ENCODE measurements at regions not wholly inside any gene's neighbourhood (a gene's known extent, or its start where the extent isn't known, plus 50 kb on each side); places are given as distances from the start of the nearest gene placed in this dataset.

- peak in 3 of 9 donors; percentile 43 to 80 (median 62) for DNase-seq (ENCODE audit: low read depth in 6 of 9, low spot score in 9 of 9)
- peaks cover 0 to 28% of the 10 kb centered on the region in 2 donors for H3K27me3 ChIP-seq (ENCODE audit: control insufficient read depth in 2 of 2, insufficient read depth in 1 of 2, low read length in 1 of 2)
- WGBS = 84% methylated on average over 10 of the region's 10 CpGs
Observed at GRCh38 chr22:44592126-44592823, 94.2 kb upstream of the RTL6 start.

GRCh38 chr22:44591146-44591790 lies 93.2 kb upstream of the RTL6 start:
- Histone ChIP-seq H3K36me3 (ENCODE audit: control insufficient read depth in 2 of 2, insufficient read depth in 2 of 2, low read length in 1 of 2) (no peaks in the 10 kb centered on the region), H3K4me1 (ENCODE audit: control insufficient read depth in 2 of 2, insufficient read depth in 2 of 2, low read length in 2 of 2) (peaks cover 0 to 62% of the 10 kb centered on the region in 2 donors), H3K27me3 (ENCODE audit: control insufficient read depth in 2 of 2, insufficient read depth in 1 of 2, low read length in 1 of 2) (peaks cover 0 to 28% of the 10 kb centered on the region in 2 donors), H3K27ac (ENCODE audit: low read depth in 1 of 2, low read length in 1 of 2) (peak overlapping the region in 1 of 2 donors; percentile 12), H3K9me3 (ENCODE audit: control insufficient read depth in 2 of 2, insufficient read depth in 1 of 2, low read length in 1 of 2) (peaks cover 0 to 9% of the 10 kb centered on the region in 2 donors), H3K4me3 (ENCODE audit: low read length in 2 of 2) (no peak overlapping the region)
- no peak for DNase-seq (ENCODE audit: low read depth in 6 of 9, low spot score in 9 of 9)
- 96% methylated on average over 19 of the region's 19 CpGs for WGBS

More at GRCh38 chr22:44592126-44592823, 94.2 kb upstream of the RTL6 start:
- H3K9me3 ChIP-seq (ENCODE audit: control insufficient read depth in 2 of 2, insufficient read depth in 1 of 2, low read length in 1 of 2) = peaks cover 0 to 9% of the 10 kb centered on the region in 2 donors
- peak overlapping the region in 1 of 2 donors; percentile 74 for H3K27ac ChIP-seq (ENCODE audit: low read depth in 1 of 2, low read length in 1 of 2)
- peaks cover 0 to 54% of the 10 kb centered on the region in 2 donors for H3K4me1 ChIP-seq (ENCODE audit: control insufficient read depth in 2 of 2, insufficient read depth in 2 of 2, low read length in 2 of 2)
- no peak overlapping the region for H3K4me3 ChIP-seq (ENCODE audit: low read length in 2 of 2)
- H3K36me3 ChIP-seq (ENCODE audit: control insufficient read depth in 2 of 2, insufficient read depth in 2 of 2, low read length in 1 of 2) = no peaks in the 10 kb centered on the region

GRCh38 chr22:44590291-44590690 lies 92.3 kb upstream of the RTL6 start:
- peaks cover 0 to 9% of the 10 kb centered on the region in 2 donors for H3K9me3 ChIP-seq (ENCODE audit: control insufficient read depth in 2 of 2, insufficient read depth in 1 of 2, low read length in 1 of 2)
- no peak overlapping the region for H3K4me3 ChIP-seq (ENCODE audit: low read length in 2 of 2)
- peaks cover 0 to 23% of the 10 kb centered on the region in 2 donors for H3K27me3 ChIP-seq (ENCODE audit: control insufficient read depth in 2 of 2, insufficient read depth in 1 of 2, low read length in 1 of 2)
- no peak overlapping the region for H3K27ac ChIP-seq (ENCODE audit: low read depth in 1 of 2, low read length in 1 of 2)
- peaks cover 0 to 58% of the 10 kb centered on the region in 2 donors for H3K4me1 ChIP-seq (ENCODE audit: control insufficient read depth in 2 of 2, insufficient read depth in 2 of 2, low read length in 2 of 2)
- H3K36me3 ChIP-seq (ENCODE audit: control insufficient read depth in 2 of 2, insufficient read depth in 2 of 2, low read length in 1 of 2) = no peaks in the 10 kb centered on the region
- WGBS = 90% methylated on average over 13 of the region's 13 CpGs
- no peak for DNase-seq (ENCODE audit: low read depth in 6 of 9, low spot score in 9 of 9)

- Histone ChIP-seq H3K9me3 (ENCODE audit: control insufficient read depth in 2 of 2, insufficient read depth in 1 of 2, low read length in 1 of 2) (peaks cover 0 to 9% of the 10 kb centered on the region in 2 donors), H3K36me3 (ENCODE audit: control insufficient read depth in 2 of 2, insufficient read depth in 2 of 2, low read length in 1 of 2) (no peaks in the 10 kb centered on the region), H3K27ac (ENCODE audit: low read depth in 1 of 2, low read length in 1 of 2) (no peak overlapping the region), H3K4me3 (ENCODE audit: low read length in 2 of 2) (no peak overlapping the region), H3K4me1 (ENCODE audit: control insufficient read depth in 2 of 2, insufficient read depth in 2 of 2, low read length in 2 of 2) (peaks cover 0 to 54% of the 10 kb centered on the region in 2 donors), H3K27me3 (ENCODE audit: control insufficient read depth in 2 of 2, insufficient read depth in 1 of 2, low read length in 1 of 2) (peaks cover 0 to 18% of the 10 kb centered on the region in 2 donors)
- 98% methylated on average over 5 of the region's 5 CpGs for WGBS
- no peak for DNase-seq (ENCODE audit: low read depth in 6 of 9, low spot score in 9 of 9)
Observed at GRCh38 chr22:44589831-44590230, 91.8 kb upstream of the RTL6 start.

- 95% methylated on average over 14 of the region's 14 CpGs for WGBS
- no peak for DNase-seq (ENCODE audit: low read depth in 6 of 9, low spot score in 9 of 9)
- Histone ChIP-seq H3K4me1 (ENCODE audit: control insufficient read depth in 2 of 2, insufficient read depth in 2 of 2, low read length in 2 of 2) (peaks cover 0 to 41% of the 10 kb centered on the region in 2 donors), H3K4me3 (ENCODE audit: low read length in 2 of 2) (no peak overlapping the region), H3K36me3 (ENCODE audit: control insufficient read depth in 2 of 2, insufficient read depth in 2 of 2, low read length in 1 of 2) (no peaks in the 10 kb centered on the region), H3K27ac (ENCODE audit: low read depth in 1 of 2, low read length in 1 of 2) (no peak overlapping the region), H3K9me3 (ENCODE audit: control insufficient read depth in 2 of 2, insufficient read depth in 1 of 2, low read length in 1 of 2) (peaks cover 0 to 9% of the 10 kb centered on the region in 2 donors), H3K27me3 (ENCODE audit: control insufficient read depth in 2 of 2, insufficient read depth in 1 of 2, low read length in 1 of 2) (peaks cover 0 to 14% of the 10 kb centered on the region in 2 donors)
Observed at GRCh38 chr22:44588348-44588747, 90.3 kb upstream of the RTL6 start.

- WGBS = 79% methylated on average over 3 of the region's 3 CpGs
- H3K27me3 ChIP-seq (ENCODE audit: control insufficient read depth in 2 of 2, insufficient read depth in 1 of 2, low read length in 1 of 2) = peaks cover 0 to 14% of the 10 kb centered on the region in 2 donors
Observed at GRCh38 chr22:44587737-44588310, 89.8 kb upstream of the RTL6 start.

GRCh38 chr22:44586999-44587736 lies 89.1 kb upstream of the RTL6 start:
- Histone ChIP-seq H3K27me3 (ENCODE audit: control insufficient read depth in 2 of 2, insufficient read depth in 1 of 2, low read length in 1 of 2) (peaks cover 0 to 14% of the 10 kb centered on the region in 2 donors), H3K4me1 (ENCODE audit: control insufficient read depth in 2 of 2, insufficient read depth in 2 of 2, low read length in 2 of 2) (peaks cover 0 to 29% of the 10 kb centered on the region in 2 donors), H3K4me3 (ENCODE audit: low read length in 2 of 2) (no peak overlapping the region), H3K9me3 (ENCODE audit: control insufficient read depth in 2 of 2, insufficient read depth in 1 of 2, low read length in 1 of 2) (peaks cover 0 to 9% of the 10 kb centered on the region in 2 donors), H3K36me3 (ENCODE audit: control insufficient read depth in 2 of 2, insufficient read depth in 2 of 2, low read length in 1 of 2) (no peaks in the 10 kb centered on the region), H3K27ac (ENCODE audit: low read depth in 1 of 2, low read length in 1 of 2) (no peak overlapping the region)
- 60% methylated on average over 24 of the region's 24 CpGs for WGBS
- peak in 2 of 9 donors; percentile 30 to 63 for DNase-seq (ENCODE audit: low read depth in 6 of 9, low spot score in 9 of 9)

More at GRCh38 chr22:44587737-44588310, 89.8 kb upstream of the RTL6 start:
- Histone ChIP-seq H3K4me3 (ENCODE audit: low read length in 2 of 2) (no peak overlapping the region), H3K36me3 (ENCODE audit: control insufficient read depth in 2 of 2, insufficient read depth in 2 of 2, low read length in 1 of 2) (no peaks in the 10 kb centered on the region), H3K9me3 (ENCODE audit: control insufficient read depth in 2 of 2, insufficient read depth in 1 of 2, low read length in 1 of 2) (peaks cover 0 to 9% of the 10 kb centered on the region in 2 donors), H3K27ac (ENCODE audit: low read depth in 1 of 2, low read length in 1 of 2) (no peak overlapping the region), H3K4me1 (ENCODE audit: control insufficient read depth in 2 of 2, insufficient read depth in 2 of 2, low read length in 2 of 2) (peaks cover 0 to 36% of the 10 kb centered on the region in 2 donors)
- no peak for DNase-seq (ENCODE audit: low read depth in 6 of 9, low spot score in 9 of 9)

- H3K4me1 ChIP-seq (ENCODE audit: control insufficient read depth in 2 of 2, insufficient read depth in 2 of 2, low read length in 2 of 2) = peaks cover 0 to 22% of the 10 kb centered on the region in 2 donors
- no peak overlapping the region for H3K4me3 ChIP-seq (ENCODE audit: low read length in 2 of 2)
- DNase-seq (ENCODE audit: low read depth in 6 of 9, low spot score in 9 of 9) = no peak
- no peaks in the 10 kb centered on the region for H3K36me3 ChIP-seq (ENCODE audit: control insufficient read depth in 2 of 2, insufficient read depth in 2 of 2, low read length in 1 of 2)
- H3K27ac ChIP-seq (ENCODE audit: low read depth in 1 of 2, low read length in 1 of 2) = no peak overlapping the region
- H3K9me3 ChIP-seq (ENCODE audit: control insufficient read depth in 2 of 2, insufficient read depth in 1 of 2, low read length in 1 of 2) = peaks cover 0 to 9% of the 10 kb centered on the region in 2 donors
- peaks cover 0 to 14% of the 10 kb centered on the region in 2 donors for H3K27me3 ChIP-seq (ENCODE audit: control insufficient read depth in 2 of 2, insufficient read depth in 1 of 2, low read length in 1 of 2)
- 61% methylated on average over 18 of the region's 18 CpGs for WGBS
Observed at GRCh38 chr22:44586351-44586990, 88.4 kb upstream of the RTL6 start.

Measured in thymus (tissue), 11 donors.